ENCODE measurements at regions not wholly inside any gene's neighbourhood (a gene's known extent, or its start where the extent isn't known, plus 50 kb on each side); places are given as distances from the start of the nearest gene placed in this dataset.

DNA sequence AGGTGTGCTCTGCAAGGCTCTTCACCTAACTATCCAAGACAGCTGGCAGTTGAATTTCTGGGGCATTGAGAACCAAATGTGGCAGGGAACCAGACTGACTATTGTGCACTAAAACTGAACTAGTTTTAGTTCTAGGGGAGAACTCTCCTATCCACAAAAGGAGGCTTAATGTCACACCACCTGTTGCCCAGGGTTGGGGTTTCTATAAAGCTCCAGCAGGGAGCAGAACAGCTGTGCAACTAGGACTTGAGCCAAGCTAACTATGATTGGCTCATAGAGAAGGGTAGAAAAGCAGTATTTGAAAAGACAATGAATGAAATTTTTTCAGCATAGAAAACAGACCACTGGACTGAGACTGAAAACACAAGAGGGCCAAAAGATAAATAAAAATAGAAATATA lies 53.3 kb upstream of the FGGY start:
- DNase-seq (ENCODE audit: low read depth), result no peak

DNA sequence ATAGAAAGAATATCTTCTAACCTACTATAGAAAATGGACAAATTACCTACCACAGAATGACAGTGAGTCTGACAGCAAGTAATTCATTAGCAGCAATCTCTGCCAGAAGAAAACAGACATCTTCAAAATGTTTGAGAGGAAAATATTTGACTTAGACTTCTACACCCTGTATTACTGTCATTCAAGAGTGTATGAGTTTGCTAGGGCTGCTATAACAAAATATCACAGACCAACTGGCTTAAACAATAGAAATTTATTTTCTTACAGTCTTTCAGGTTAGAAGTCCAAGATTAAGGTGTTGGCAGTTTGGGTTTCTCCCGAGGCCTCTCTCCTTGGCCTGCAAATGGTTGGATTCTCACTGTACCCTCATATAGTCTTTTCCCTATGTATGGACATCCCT lies 52.9 kb upstream of the FGGY start:
- no peak for DNase-seq (ENCODE audit: low read depth)

DNA sequence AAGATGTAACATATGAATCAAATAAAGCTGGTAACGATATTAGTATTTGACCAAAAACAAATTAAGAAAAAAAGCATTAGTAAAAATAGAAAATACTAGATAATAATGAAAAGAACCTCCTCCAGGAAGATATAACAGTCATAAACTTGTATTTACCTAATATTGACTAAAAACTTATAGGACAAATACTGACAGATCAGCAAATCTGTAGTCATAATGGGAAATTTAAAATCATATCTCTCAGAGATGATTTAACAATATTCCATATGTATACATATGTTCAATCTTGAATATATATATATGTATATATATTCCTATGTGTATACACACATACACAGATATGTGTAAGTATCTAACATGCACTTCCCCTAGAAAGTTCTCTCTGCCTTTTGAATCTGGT lies 52.0 kb upstream of the FGGY start:
- no peak for DNase-seq (ENCODE audit: low read depth)

Measured in amniotic epithelial cell (primary cell).